Keratinocyte (primary cell): ENCODE measurements at regions not wholly inside any gene's neighbourhood (a gene's known extent, or its start where the extent isn't known, plus 50 kb on each side); places are given as distances from the start of the nearest gene placed in this dataset.

Source experiments
- DNase-seq: peaks from one replicate; pipeline ENCODE4 v3.0.0-alpha.2; 2011; ENCODE audit warnings: low read depth, missing footprints, low spot score
- FAIRE-seq: peaks from 2 replicates; lab custom pipeline; 2011; peaks lifted over from hg19 to GRCh38; lab: Jason Lieb, UNC
- H2AFZ ChIP-seq: 2 replicates; pipeline ENCODE4 v1.6.0; 2012; ENCODE audit warnings: low read length, control low read depth, inconsistent platforms; ENCODE audit not compliant: control insufficient read depth
- H3K27ac ChIP-seq: 2 replicates; pipeline ENCODE4 v1.5.1; 2011; ENCODE audit warnings: low read length; ENCODE audit not compliant: control insufficient read depth, insufficient read depth
- H3K27me3 ChIP-seq: 3 replicates; pipeline ENCODE4 v1.6.0; 2011; ENCODE audit warnings: low read length; ENCODE audit not compliant: control insufficient read depth, insufficient read depth; ENCODE audit errors: extremely low read depth
- H3K36me3 ChIP-seq, 2 experiments: 2 replicates in 1 of 2; 3 replicates in 1 of 2; pipeline ENCODE4 v1.5.1; 2011; ENCODE audit warnings: low read length in 2 of 2, mild to moderate bottlenecking in 1 of 2; ENCODE audit not compliant: control insufficient read depth in 2 of 2, insufficient read depth in 2 of 2; ENCODE audit errors: extremely low read depth in 1 of 2
- H3K4me1 ChIP-seq: 3 replicates; pipeline ENCODE4 v1.5.1; 2011; ENCODE audit warnings: low read length; ENCODE audit not compliant: control insufficient read depth, insufficient read depth; ENCODE audit errors: extremely low read depth
- H3K4me2 ChIP-seq: 3 replicates; pipeline ENCODE4 v1.6.0; 2011; ENCODE audit warnings: low read depth, low read length; ENCODE audit not compliant: control insufficient read depth, insufficient read depth; ENCODE audit errors: extremely low read depth
- H3K4me3 ChIP-seq, 3 experiments: fragments of 200-600 bp in 1 of 3; sonication (generic) in 1 of 3; 2 replicates in 2 of 3; 3 replicates in 1 of 3; pipeline ENCODE4 v1.5.1; 2011 to 2016; ENCODE audit warnings: low read length in 3 of 3, mild to moderate bottlenecking in 3 of 3, control low read depth in 2 of 3, inconsistent platforms in 1 of 3, low read depth in 1 of 3, mixed read lengths in 1 of 3, mixed run types in 1 of 3, moderate library complexity in 1 of 3; ENCODE audit not compliant: control insufficient read depth in 2 of 3, insufficient read depth in 2 of 3; ENCODE audit errors: extremely low read depth in 1 of 3
- H3K79me2 ChIP-seq: 2 replicates; pipeline ENCODE4 v1.6.0; 2012; ENCODE audit warnings: low read length; ENCODE audit not compliant: control insufficient read depth, insufficient read depth
- H3K9ac ChIP-seq: 3 replicates; pipeline ENCODE4 v1.6.0; 2011; ENCODE audit warnings: low read length; ENCODE audit not compliant: control insufficient read depth, insufficient read depth; ENCODE audit errors: extremely low read depth
- H3K9me1 ChIP-seq: 3 replicates; pipeline ENCODE4 v1.6.0; 2011; ENCODE audit warnings: low read length; ENCODE audit not compliant: control insufficient read depth, insufficient read depth; ENCODE audit errors: extremely low read depth
- H3K9me3 ChIP-seq: 2 replicates; pipeline ENCODE4 v1.5.1; 2012; ENCODE audit warnings: low read depth, low read length; ENCODE audit not compliant: control insufficient read depth
- H4K20me1 ChIP-seq: 3 replicates; pipeline ENCODE4 v1.6.0; 2011; ENCODE audit warnings: low read length; ENCODE audit not compliant: control insufficient read depth, insufficient read depth; ENCODE audit errors: extremely low read depth
- CTCF ChIP-seq, 3 experiments: IDR thresholded peaks in 1 of 3; conservative IDR thresholded peaks in 1 of 3; optimal IDR thresholded peaks in 1 of 3; 2 replicates in 2 of 3; 3 replicates in 1 of 3; pipeline versions ENCODE3 to v1.5.1; 2011; ENCODE audit warnings: low read length in 3 of 3, mild to moderate bottlenecking in 3 of 3, moderate library complexity in 2 of 3, control low read depth in 1 of 3, inconsistent platforms in 1 of 3; ENCODE audit not compliant: insufficient read depth in 2 of 3; ENCODE audit errors: extremely low read depth in 1 of 3
- EZH2 ChIP-seq: IDR thresholded peaks from one replicate; pipeline ENCODE4 v1.6.1; 2012; ENCODE audit warnings: inconsistent platforms, mild to moderate bottlenecking, low read length, moderate library complexity
- dilution Hi-C: fragments of 300-500 bp; cut with MboI; formaldehyde crosslinking; loops from one replicate; pipeline ENCODE4 v1.7.0; 2020; ENCODE audit warnings: low sequenced_read_pairs; ENCODE audit not compliant: extremely low pct_ligation_motif_present

DNA sequence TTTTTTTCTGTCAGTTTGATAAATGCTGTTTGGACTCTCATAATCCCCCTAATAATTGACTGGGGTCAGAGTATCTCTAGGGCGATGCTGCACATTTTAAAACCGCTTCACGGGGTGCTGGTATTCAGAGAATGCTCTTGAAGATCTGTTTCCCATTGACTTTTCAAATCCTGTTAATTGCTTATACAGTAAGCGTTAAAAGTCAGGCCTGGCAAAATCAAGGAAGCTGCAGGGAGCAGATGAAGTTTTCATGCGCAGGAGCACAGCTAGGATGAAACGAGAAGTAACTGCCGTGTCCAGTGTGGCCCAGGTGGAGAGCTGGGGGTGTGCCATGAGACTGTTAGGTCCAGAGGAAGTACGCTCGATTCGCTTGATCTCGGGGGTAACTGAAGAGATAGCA is 312.9 kb downstream of the TRIML1 start:
- Histone ChIP-seq H3K79me2 (no peaks in the 10 kb centered on the region), H3K9me1 (no peaks in the 10 kb centered on the region), H3K27me3 (no peaks in the 10 kb centered on the region), H3K4me1 (no peaks in the 10 kb centered on the region), H3K36me3 (no peaks in the 10 kb centered on the region), H3K9ac (no peak overlapping the region), H3K9me3 (peaks cover 3% of the 10 kb centered on the region), H3K4me3 (no peak overlapping the region), H2AFZ (no peak overlapping the region), H3K4me2 (no peak overlapping the region), H3K27ac (no peak overlapping the region), H4K20me1 (no peaks in the 10 kb centered on the region)
- no peak for DNase-seq
- TF ChIP-seq CTCF (optimal IDR thresholded peaks at IDR 0.05 in 1 of 3, IDR thresholded peaks at IDR 0.05 in 1 of 3, conservative IDR thresholded peaks at IDR 0.05 in 1 of 3; ENCODE audit: extremely low read depth in 1 of 3, insufficient read depth in 2 of 3, low read length in 3 of 3), result no peak
- no peak for TF ChIP-seq EZH2
- dilution Hi-C loops, result no loop called here
- FAIRE-seq, result no peak

DNA sequence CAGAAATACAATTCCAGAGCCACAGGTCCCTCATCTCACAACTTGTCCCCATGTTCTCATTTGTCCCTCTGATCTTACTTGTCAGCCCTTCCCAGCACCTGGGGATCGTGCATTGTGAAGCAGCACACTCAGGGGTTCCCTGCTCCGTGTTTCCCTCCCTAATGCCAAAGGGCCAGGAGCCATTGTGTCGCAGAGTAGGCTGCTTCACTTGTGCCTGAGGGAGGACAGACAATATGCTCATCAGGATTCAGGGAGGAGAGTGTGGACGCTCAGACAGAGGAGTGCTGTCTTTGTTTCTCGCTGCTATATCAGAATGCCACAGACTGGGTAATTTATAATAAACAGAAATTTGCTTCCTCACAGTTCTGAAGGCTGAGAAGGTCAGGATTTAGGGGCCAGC is 315.3 kb downstream of the TRIML1 start:
- TF ChIP-seq EZH2 (no peak), CTCF (optimal IDR thresholded peaks at IDR 0.05 in 1 of 3, IDR thresholded peaks at IDR 0.05 in 1 of 3, conservative IDR thresholded peaks at IDR 0.05 in 1 of 3; ENCODE audit: extremely low read depth in 1 of 3, insufficient read depth in 2 of 3, low read length in 3 of 3) (no peak)
- no peaks in the 10 kb centered on the region for H3K9me1 ChIP-seq
- H3K9me3 ChIP-seq, result peaks cover 3% of the 10 kb centered on the region
- no peak overlapping the region for H3K4me2 ChIP-seq
- no peak overlapping the region for H2AFZ ChIP-seq
- FAIRE-seq (no peak), DNase-seq (no peak)
- H4K20me1 ChIP-seq, result no peaks in the 10 kb centered on the region
- no peaks in the 10 kb centered on the region for H3K79me2 ChIP-seq
- H3K36me3 ChIP-seq, result no peaks in the 10 kb centered on the region
- dilution Hi-C loops, result no loop called here
- no peaks in the 10 kb centered on the region for H3K27me3 ChIP-seq
- H3K27ac ChIP-seq, result no peak overlapping the region
- no peak overlapping the region for H3K9ac ChIP-seq
- no peaks in the 10 kb centered on the region for H3K4me1 ChIP-seq
- no peak overlapping the region for H3K4me3 ChIP-seq
